ENCODE measurements at regions not wholly inside any gene's neighbourhood (a gene's known extent, or its start where the extent isn't known, plus 50 kb on each side); places are given as distances from the start of the nearest gene placed in this dataset.

- TF ChIP-seq, protein P1, sequence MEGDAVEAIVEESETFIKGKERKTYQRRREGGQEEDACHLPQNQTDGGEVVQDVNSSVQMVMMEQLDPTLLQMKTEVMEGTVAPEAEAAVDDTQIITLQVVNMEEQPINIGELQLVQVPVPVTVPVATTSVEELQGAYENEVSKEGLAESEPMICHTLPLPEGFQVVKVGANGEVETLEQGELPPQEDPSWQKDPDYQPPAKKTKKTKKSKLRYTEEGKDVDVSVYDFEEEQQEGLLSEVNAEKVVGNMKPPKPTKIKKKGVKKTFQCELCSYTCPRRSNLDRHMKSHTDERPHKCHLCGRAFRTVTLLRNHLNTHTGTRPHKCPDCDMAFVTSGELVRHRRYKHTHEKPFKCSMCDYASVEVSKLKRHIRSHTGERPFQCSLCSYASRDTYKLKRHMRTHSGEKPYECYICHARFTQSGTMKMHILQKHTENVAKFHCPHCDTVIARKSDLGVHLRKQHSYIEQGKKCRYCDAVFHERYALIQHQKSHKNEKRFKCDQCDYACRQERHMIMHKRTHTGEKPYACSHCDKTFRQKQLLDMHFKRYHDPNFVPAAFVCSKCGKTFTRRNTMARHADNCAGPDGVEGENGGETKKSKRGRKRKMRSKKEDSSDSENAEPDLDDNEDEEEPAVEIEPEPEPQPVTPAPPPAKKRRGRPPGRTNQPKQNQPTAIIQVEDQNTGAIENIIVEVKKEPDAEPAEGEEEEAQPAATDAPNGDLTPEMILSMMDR (IDR thresholded peaks at IDR 0.05; ENCODE audit: low read length): no peak
- TF ChIP-seq EZH2 (optimal IDR thresholded peaks at IDR 0.05; ENCODE audit: low read depth, low read length) (no peak), EZH2phosphoT487 (IDR thresholded peaks at IDR 0.05; ENCODE audit: low read length) (no peak)
These were observed 1351.8 kb downstream of the FSTL5 start for GRCh38 chr4:160811956-160812355.

Data from MM.1S (cell line).